Trophoblast cell (in vitro differentiated cells and primary cell): ENCODE measurements at regions not wholly inside any gene's neighbourhood (a gene's known extent, or its start where the extent isn't known, plus 50 kb on each side); places are given as distances from the start of the nearest gene placed in this dataset.

Source experiments
- DNase-seq, 2 donors: peaks; one replicate each; pipeline ENCODE4 v3.0.0-alpha.2; 2016
- H2AFZ ChIP-seq: 2 replicates; pipeline ENCODE4 v1.6.1; 2013; ENCODE audit warnings: low read length, moderate library complexity, mild to moderate bottlenecking; ENCODE audit not compliant: insufficient read depth, poor library complexity
- H2AK5ac ChIP-seq: 2 replicates; pipeline ENCODE4 v1.6.1; 2013; ENCODE audit warnings: mild to moderate bottlenecking, low read length
- H2BK120ac ChIP-seq: 2 replicates; pipeline ENCODE4 v1.6.1; 2013; ENCODE audit warnings: low read length, mild to moderate bottlenecking, moderate library complexity; ENCODE audit not compliant: insufficient read depth, poor library complexity
- H2BK12ac ChIP-seq: 2 replicates; pipeline ENCODE4 v1.6.1; 2013; ENCODE audit warnings: mild to moderate bottlenecking, low read length, moderate library complexity
- H2BK5ac ChIP-seq: 2 replicates; pipeline ENCODE4 v1.6.1; 2013; ENCODE audit warnings: low read length, low read depth, moderate library complexity, mild to moderate bottlenecking; ENCODE audit not compliant: poor library complexity
- H3K14ac ChIP-seq: 2 replicates; pipeline ENCODE4 v1.6.1; 2013; ENCODE audit warnings: mild to moderate bottlenecking, low read length
- H3K18ac ChIP-seq: 2 replicates; pipeline ENCODE4 v1.6.1; 2013; ENCODE audit warnings: mild to moderate bottlenecking, low read length
- H3K23ac ChIP-seq: 2 replicates; pipeline ENCODE4 v1.6.1; 2013; ENCODE audit warnings: low read length
- H3K27ac ChIP-seq: 2 replicates; pipeline ENCODE4 v1.5.1; 2013; ENCODE audit warnings: low read depth, mild to moderate bottlenecking, inconsistent platforms, low read length, moderate library complexity
- H3K27me3 ChIP-seq: 2 replicates; pipeline ENCODE4 v1.6.1; 2013; ENCODE audit warnings: inconsistent platforms, mild to moderate bottlenecking, low read length, moderate library complexity; ENCODE audit not compliant: insufficient read depth
- H3K36me3 ChIP-seq, 2 experiments: 1 replicate in 1 of 2; 2 replicates in 1 of 2; pipeline ENCODE4 v1.6.1; 2013; ENCODE audit warnings: low read length in 2 of 2, mild to moderate bottlenecking in 2 of 2, moderate library complexity in 1 of 2; ENCODE audit not compliant: insufficient read depth in 2 of 2, control insufficient read depth in 1 of 2
- H3K4ac ChIP-seq: 2 replicates; pipeline ENCODE4 v1.6.1; 2013; ENCODE audit warnings: low read depth, mild to moderate bottlenecking, low read length, moderate library complexity
- H3K4me1 ChIP-seq, 2 experiments: 1 replicate in 1 of 2; 2 replicates in 1 of 2; pipeline ENCODE4 v1.6.1; 2013; ENCODE audit warnings: low read length in 2 of 2, mild to moderate bottlenecking in 2 of 2, moderate library complexity in 1 of 2; ENCODE audit not compliant: insufficient read depth in 2 of 2, control insufficient read depth in 1 of 2
- H3K4me2 ChIP-seq: 2 replicates; pipeline ENCODE4 v1.6.1; 2013; ENCODE audit warnings: inconsistent platforms, mild to moderate bottlenecking, low read length, moderate library complexity
- H3K4me3 ChIP-seq: 2 replicates; pipeline ENCODE4 v1.5.1; 2013; ENCODE audit warnings: mild to moderate bottlenecking, low read depth, low read length, inconsistent platforms
- H3K79me1 ChIP-seq: one replicate; pipeline ENCODE4 v1.6.1; 2013; ENCODE audit warnings: low read length
- H3K79me2 ChIP-seq: 2 replicates; pipeline ENCODE4 v1.6.1; 2013; ENCODE audit warnings: low read length, mild to moderate bottlenecking; ENCODE audit not compliant: control insufficient read depth, insufficient read depth, poor library complexity
- H3K9ac ChIP-seq: 2 replicates; pipeline ENCODE4 v1.6.1; 2013; ENCODE audit warnings: mild to moderate bottlenecking, low read length
- H3K9me3 ChIP-seq: 2 replicates; pipeline ENCODE4 v1.6.1; 2013; ENCODE audit warnings: low read depth, mild to moderate bottlenecking, control low read depth, inconsistent platforms, low read length; ENCODE audit not compliant: insufficient read depth
- H4K12ac ChIP-seq: 2 replicates; pipeline ENCODE4 v1.6.1; 2013; ENCODE audit warnings: low read depth, mild to moderate bottlenecking, low read length, moderate library complexity
- H4K8ac ChIP-seq: 2 replicates; pipeline ENCODE4 v1.6.1; 2013; ENCODE audit warnings: low read depth, mild to moderate bottlenecking, low read length, moderate library complexity
- H4K91ac ChIP-seq: one replicate; pipeline ENCODE4 v1.6.1; 2013; ENCODE audit warnings: low read depth, mild to moderate bottlenecking, low read length, moderate library complexity
- WGBS: extraction: QIAGEN DNeasy Blood & Tissue Kit; methylation state at CpG from one replicate; pipeline ENCODE4 v1.1.7; 2013; ENCODE audit warnings: missing lambda C conversion rate; ENCODE audit not compliant: insufficient read length, insufficient coverage; ENCODE audit errors: extremely low coverage; 5-methylcytosine and 5-hydroxymethylcytosine counted together

GRCh38 chr3:103512595-103512994 is 1077.8 kb downstream of the ZPLD1 start:
- H2AFZ ChIP-seq = no peak overlapping the region
- H4K12ac ChIP-seq = no peak overlapping the region
- no peak overlapping the region for H3K9ac ChIP-seq
- H3K36me3 ChIP-seq = no peaks in the 10 kb centered on the region
- no peak overlapping the region for H2AK5ac ChIP-seq
- no peaks in the 10 kb centered on the region for H3K27me3 ChIP-seq
- H3K4ac ChIP-seq = no peak overlapping the region
- no peak overlapping the region for H3K4me2 ChIP-seq
- H3K79me1 ChIP-seq = no peaks in the 10 kb centered on the region
- no peaks in the 10 kb centered on the region for H3K9me3 ChIP-seq
- no peak overlapping the region for H3K14ac ChIP-seq
- H3K4me1 ChIP-seq = no peaks in the 10 kb centered on the region
- no peak overlapping the region for H3K23ac ChIP-seq
- no peak overlapping the region for H4K91ac ChIP-seq
- no peak overlapping the region for H2BK12ac ChIP-seq
- no peak overlapping the region for H3K27ac ChIP-seq
- H2BK5ac ChIP-seq = no peak overlapping the region
- no peak overlapping the region for H4K8ac ChIP-seq
- WGBS = no CpG with 5 or more reads among the region's 1 CpG
- H3K4me3 ChIP-seq = no peak overlapping the region
- no peaks in the 10 kb centered on the region for H3K79me2 ChIP-seq
- H2BK120ac ChIP-seq = no peak overlapping the region
- no peak for DNase-seq
- no peak overlapping the region for H3K18ac ChIP-seq

GRCh38 chr3:103513003-103513402 is 1078.2 kb downstream of the ZPLD1 start:
- Histone ChIP-seq H3K36me3 (no peaks in the 10 kb centered on the region), H3K79me2 (no peaks in the 10 kb centered on the region), H3K9ac (no peak overlapping the region), H3K18ac (no peak overlapping the region), H3K14ac (no peak overlapping the region), H2AK5ac (no peak overlapping the region), H3K4ac (no peak overlapping the region), H3K4me3 (no peak overlapping the region), H2BK120ac (no peak overlapping the region), H3K27ac (no peak overlapping the region), H3K23ac (no peak overlapping the region), H3K4me1 (no peaks in the 10 kb centered on the region), H3K79me1 (no peaks in the 10 kb centered on the region), H2BK5ac (no peak overlapping the region), H2AFZ (no peak overlapping the region), H4K91ac (no peak overlapping the region), H3K4me2 (no peak overlapping the region), H4K8ac (no peak overlapping the region), H4K12ac (no peak overlapping the region), H2BK12ac (no peak overlapping the region), H3K9me3 (no peaks in the 10 kb centered on the region), H3K27me3 (no peaks in the 10 kb centered on the region)
- DNase-seq = no peak
- no CpG with 5 or more reads among the region's 1 CpG for WGBS

- H3K9me3 ChIP-seq = no peaks in the 10 kb centered on the region
- H3K9ac ChIP-seq = no peak overlapping the region
- no peak overlapping the region for H4K12ac ChIP-seq
- no peak overlapping the region for H3K4me3 ChIP-seq
- DNase-seq = peak; percentile 19 to 79
- H3K79me2 ChIP-seq = no peaks in the 10 kb centered on the region
- no peak overlapping the region for H3K27ac ChIP-seq
- H3K14ac ChIP-seq = no peak overlapping the region
- no peak overlapping the region for H2AK5ac ChIP-seq
- H2BK120ac ChIP-seq = no peak overlapping the region
- no peak overlapping the region for H4K8ac ChIP-seq
- no peak overlapping the region for H2BK5ac ChIP-seq
- H2AFZ ChIP-seq = no peak overlapping the region
- H3K23ac ChIP-seq = no peak overlapping the region
- no peak overlapping the region for H3K4me2 ChIP-seq
- no CpG with 5 or more reads among the region's 5 CpGs for whole genome bisulfite sequencing
- H2BK12ac ChIP-seq = no peak overlapping the region
- H4K91ac ChIP-seq = no peak overlapping the region
- H3K18ac ChIP-seq = no peak overlapping the region
- H3K4ac ChIP-seq = no peak overlapping the region
- H3K36me3 ChIP-seq = no peaks in the 10 kb centered on the region
- no peaks in the 10 kb centered on the region for H3K4me1 ChIP-seq
- H3K27me3 ChIP-seq = no peaks in the 10 kb centered on the region
- no peaks in the 10 kb centered on the region for H3K79me1 ChIP-seq
Observed at GRCh38 chr3:103515116-103515515, 1080.3 kb downstream of the ZPLD1 start.

GRCh38 chr3:103516950-103517349 is 1082.1 kb downstream of the ZPLD1 start:
- no peak overlapping the region for H4K12ac ChIP-seq
- no peaks in the 10 kb centered on the region for H3K9me3 ChIP-seq
- no peak overlapping the region for H2BK12ac ChIP-seq
- H3K27ac ChIP-seq = no peak overlapping the region
- no peak overlapping the region for H2BK120ac ChIP-seq
- no peak overlapping the region for H3K4ac ChIP-seq
- no peaks in the 10 kb centered on the region for H3K36me3 ChIP-seq
- no peaks in the 10 kb centered on the region for H3K27me3 ChIP-seq
- no peak overlapping the region for H2AFZ ChIP-seq
- no peak overlapping the region for H2AK5ac ChIP-seq
- no peaks in the 10 kb centered on the region for H3K79me2 ChIP-seq
- no peak overlapping the region for H3K14ac ChIP-seq
- H4K8ac ChIP-seq = no peak overlapping the region
- no peak overlapping the region for H3K9ac ChIP-seq
- H3K4me3 ChIP-seq = no peak overlapping the region
- H3K4me2 ChIP-seq = no peak overlapping the region
- H3K79me1 ChIP-seq = no peaks in the 10 kb centered on the region
- WGBS = no CpG with 5 or more reads among the region's 3 CpGs
- H2BK5ac ChIP-seq = no peak overlapping the region
- no peaks in the 10 kb centered on the region for H3K4me1 ChIP-seq
- no peak overlapping the region for H4K91ac ChIP-seq
- peak; percentile 16 to 64 for DNase-seq
- H3K23ac ChIP-seq = no peak overlapping the region
- no peak overlapping the region for H3K18ac ChIP-seq
